ENCODE measurements at regions not wholly inside any gene's neighbourhood (a gene's known extent, or its start where the extent isn't known, plus 50 kb on each side); places are given as distances from the start of the nearest gene placed in this dataset.
A peak's percentile ranks its signal among the peaks of the same experiment; 100 is the strongest.

- no peak overlapping the region for H3K4me3 ChIP-seq (ENCODE audit: low read depth, low read length)
- in situ Hi-C loops (cut with HindIII; ENCODE audit: low sequenced_read_pairs) = no loop called here
- TF ChIP-seq, protein P1, sequence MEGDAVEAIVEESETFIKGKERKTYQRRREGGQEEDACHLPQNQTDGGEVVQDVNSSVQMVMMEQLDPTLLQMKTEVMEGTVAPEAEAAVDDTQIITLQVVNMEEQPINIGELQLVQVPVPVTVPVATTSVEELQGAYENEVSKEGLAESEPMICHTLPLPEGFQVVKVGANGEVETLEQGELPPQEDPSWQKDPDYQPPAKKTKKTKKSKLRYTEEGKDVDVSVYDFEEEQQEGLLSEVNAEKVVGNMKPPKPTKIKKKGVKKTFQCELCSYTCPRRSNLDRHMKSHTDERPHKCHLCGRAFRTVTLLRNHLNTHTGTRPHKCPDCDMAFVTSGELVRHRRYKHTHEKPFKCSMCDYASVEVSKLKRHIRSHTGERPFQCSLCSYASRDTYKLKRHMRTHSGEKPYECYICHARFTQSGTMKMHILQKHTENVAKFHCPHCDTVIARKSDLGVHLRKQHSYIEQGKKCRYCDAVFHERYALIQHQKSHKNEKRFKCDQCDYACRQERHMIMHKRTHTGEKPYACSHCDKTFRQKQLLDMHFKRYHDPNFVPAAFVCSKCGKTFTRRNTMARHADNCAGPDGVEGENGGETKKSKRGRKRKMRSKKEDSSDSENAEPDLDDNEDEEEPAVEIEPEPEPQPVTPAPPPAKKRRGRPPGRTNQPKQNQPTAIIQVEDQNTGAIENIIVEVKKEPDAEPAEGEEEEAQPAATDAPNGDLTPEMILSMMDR (IDR thresholded peaks at IDR 0.05; ENCODE audit: low read depth, low read length, missing control alignments) = no peak
- DNase-seq (ENCODE audit: low read depth) = no peak
Measured at GRCh38 chr4:149173241-149174013, 642.2 kb downstream of the IQCM start.

GRCh38 chr4:149168645-149169044, 647.0 kb downstream of the IQCM start:
- in situ Hi-C loops (cut with HindIII; ENCODE audit: low sequenced_read_pairs) = no loop called here
- no peak overlapping the region for H3K4me3 ChIP-seq (ENCODE audit: low read depth, low read length)
- TF ChIP-seq, protein P1 (IDR thresholded peaks at IDR 0.05; ENCODE audit: low read depth, low read length, missing control alignments) = no peak

DNA sequence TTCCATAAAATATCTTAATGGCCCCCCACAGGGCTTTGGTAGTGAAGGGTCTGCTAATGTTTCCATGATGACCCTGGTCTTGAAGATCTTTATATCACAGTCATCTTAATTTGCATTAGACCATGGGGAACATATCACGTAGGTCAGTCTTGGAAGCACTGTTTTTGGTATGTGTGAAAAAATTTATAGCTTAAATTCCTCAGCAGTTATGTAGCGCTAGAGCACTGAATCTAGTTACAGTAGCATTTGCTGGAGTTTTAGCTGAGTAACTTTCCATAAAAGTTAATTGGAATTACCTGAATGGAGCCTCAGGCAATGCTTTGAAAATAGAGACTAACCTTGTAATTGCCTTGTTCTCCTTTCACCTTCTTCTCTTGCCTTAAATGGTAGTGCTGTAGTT, 648.8 kb downstream of the IQCM start:
- in situ Hi-C loops (cut with HindIII; ENCODE audit: low sequenced_read_pairs) = no loop called here
- no peak for DNase-seq (ENCODE audit: low read depth)
- H3K4me3 ChIP-seq (ENCODE audit: low read depth, low read length) = no peak overlapping the region
- TF ChIP-seq, protein P1 (IDR thresholded peaks at IDR 0.05; ENCODE audit: low read depth, low read length, missing control alignments) = no peak

More at GRCh38 chr4:149168645-149169044, 647.0 kb downstream of the IQCM start:
- DNase-seq (ENCODE audit: low read depth) = no peak

DNA sequence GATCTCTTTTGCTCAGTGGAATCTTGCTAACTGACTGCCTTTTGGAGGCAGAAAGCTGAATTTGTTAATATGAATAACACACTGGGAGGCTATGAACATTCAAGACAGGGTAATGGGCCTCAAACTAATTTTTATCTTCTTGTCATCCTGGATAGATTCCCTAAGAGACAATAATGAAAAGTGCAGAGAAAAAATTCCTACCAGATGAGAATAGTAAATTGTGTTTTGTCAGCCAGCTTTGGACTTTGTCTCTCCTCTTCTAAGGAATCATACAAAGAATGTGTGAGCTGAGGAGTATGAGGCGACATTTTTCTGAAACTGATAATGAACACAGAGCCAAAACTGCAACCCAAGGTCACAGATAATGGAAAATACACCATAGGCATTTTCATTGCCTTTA, 649.3 kb downstream of the IQCM start:
- no peak for DNase-seq (ENCODE audit: low read depth)
- H3K4me3 ChIP-seq (ENCODE audit: low read depth, low read length) = no peak overlapping the region
- TF ChIP-seq, protein P1 (IDR thresholded peaks at IDR 0.05; ENCODE audit: low read depth, low read length, missing control alignments) = no peak
- in situ Hi-C loops (cut with HindIII; ENCODE audit: low sequenced_read_pairs) = no loop called here

GRCh38 chr4:149164282-149164681, 651.4 kb downstream of the IQCM start:
- no peak overlapping the region for H3K4me3 ChIP-seq (ENCODE audit: low read depth, low read length)
- in situ Hi-C loops (cut with HindIII; ENCODE audit: low sequenced_read_pairs) = no loop called here
- TF ChIP-seq, protein P1 (IDR thresholded peaks at IDR 0.05; ENCODE audit: low read depth, low read length, missing control alignments) = no peak
- DNase-seq (ENCODE audit: low read depth) = peak; percentile 62

DNA sequence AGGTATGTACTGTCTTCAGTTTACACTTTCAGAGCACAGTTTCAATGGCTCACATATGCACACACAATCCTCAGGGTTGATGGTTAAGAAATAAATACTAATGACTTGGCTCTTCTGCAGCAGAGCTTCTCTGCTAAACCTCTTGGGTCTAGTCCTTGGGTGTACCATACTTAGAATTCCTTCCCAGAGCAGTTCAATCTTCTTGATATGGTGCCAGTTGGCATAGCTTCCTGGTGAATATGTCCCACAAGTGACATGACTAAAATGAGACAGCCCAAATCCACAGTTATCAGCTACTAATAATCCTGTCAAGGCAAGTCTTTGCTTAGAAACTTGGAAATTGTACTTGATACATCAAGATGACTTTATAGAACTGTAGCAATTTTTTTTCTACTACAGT, 654.4 kb downstream of the IQCM start:
- in situ Hi-C loops (cut with HindIII; ENCODE audit: low sequenced_read_pairs) = no loop called here
- TF ChIP-seq, protein P1 (IDR thresholded peaks at IDR 0.05; ENCODE audit: low read depth, low read length, missing control alignments) = no peak
- no peak for DNase-seq (ENCODE audit: low read depth)
- no peak overlapping the region for H3K4me3 ChIP-seq (ENCODE audit: low read depth, low read length)

All from astrocyte of the cerebellum (primary cell).